T-helper 1 cell treated with Interleukin-12 subunit alpha and Interleukin-12 subunit beta and Interleukin-4 antibody, amounts not matched to agents 30 ng/mL and 1 ng/mL, for 36 hours (primary cell): ENCODE measurements at regions not wholly inside any gene's neighbourhood (a gene's known extent, or its start where the extent isn't known, plus 50 kb on each side); places are given as distances from the start of the nearest gene placed in this dataset.

ENCODE experiments used
- intact Hi-C: fragments of 100-400 bp; cut with micrococcal nuclease; formaldehyde crosslinking; loops from one replicate; pipeline ENCODE4 v1.15.1; 2024

DNA sequence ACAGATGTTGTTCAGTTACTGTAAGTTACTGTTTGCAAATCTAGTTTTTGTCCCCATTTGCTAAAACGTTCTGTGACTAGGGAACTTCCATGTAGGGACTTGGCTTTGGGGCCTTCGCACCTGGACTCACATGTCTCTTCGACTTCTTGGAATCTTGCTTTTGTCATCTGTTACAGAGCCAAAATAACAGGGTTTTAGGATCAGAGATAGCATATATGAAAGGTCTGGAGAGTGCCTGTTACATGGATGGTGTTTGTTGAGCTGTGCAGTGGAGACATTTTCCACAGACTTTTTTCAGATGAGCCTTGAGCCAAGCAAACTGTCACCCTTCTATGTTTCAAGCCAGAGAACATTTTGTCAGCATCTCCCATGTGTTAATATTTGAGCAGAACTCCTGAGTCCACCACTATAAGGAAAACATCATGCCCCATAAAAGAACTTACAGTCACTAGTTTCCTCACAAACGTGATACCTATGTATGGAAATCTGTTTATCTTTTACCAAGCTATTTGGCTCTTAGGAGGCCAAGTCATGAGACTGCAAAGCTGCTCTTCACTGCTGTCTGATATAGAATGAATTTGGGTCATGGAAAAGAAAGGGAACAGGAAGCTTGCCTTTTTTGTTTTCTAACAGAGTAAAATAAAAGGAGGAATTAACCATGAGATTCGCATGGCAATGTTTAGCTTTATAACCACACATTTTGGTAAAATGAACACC, 818.6 kb upstream of the IGFBP3 start:
- intact Hi-C loops, result no loop called here

DNA sequence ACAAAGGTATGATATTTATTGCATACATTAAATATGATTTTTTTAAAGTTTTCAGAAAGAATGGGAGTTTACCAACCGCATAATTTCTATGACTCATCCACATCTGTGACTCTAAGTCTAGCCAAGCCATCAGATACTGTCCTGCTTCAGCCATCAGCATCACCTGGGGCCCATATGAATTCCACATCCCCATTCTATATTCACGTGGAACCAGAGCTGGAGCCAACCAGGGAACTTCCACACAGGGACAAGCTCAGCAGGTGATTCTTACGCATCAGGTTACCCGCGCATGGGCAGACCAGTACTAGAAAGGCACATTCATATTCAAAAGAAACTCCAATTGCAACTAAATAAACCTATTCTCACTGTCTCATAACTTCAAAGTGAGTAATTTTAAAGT, 817.7 kb upstream of the IGFBP3 start:
- intact Hi-C loops, result no loop called here

DNA sequence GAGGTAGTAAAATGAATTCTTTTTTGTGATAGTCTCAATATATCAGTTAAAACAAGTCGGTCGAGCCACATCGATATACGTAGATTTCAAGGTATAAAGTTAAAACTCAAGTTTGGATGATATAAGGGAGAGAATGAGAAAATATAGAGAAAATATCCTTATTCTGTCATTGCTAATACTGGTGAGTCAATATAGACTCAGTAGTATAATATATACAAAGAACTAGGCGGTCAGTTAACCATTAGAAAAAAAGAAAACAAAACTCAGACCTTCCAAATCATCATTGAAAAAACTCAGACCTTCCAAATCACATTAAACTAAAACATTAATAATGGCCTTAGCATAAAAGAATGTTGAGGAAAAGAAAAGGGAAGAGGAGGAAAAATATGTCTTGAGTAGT, 817.1 kb upstream of the IGFBP3 start:
- intact Hi-C loops, result no loop called here

DNA sequence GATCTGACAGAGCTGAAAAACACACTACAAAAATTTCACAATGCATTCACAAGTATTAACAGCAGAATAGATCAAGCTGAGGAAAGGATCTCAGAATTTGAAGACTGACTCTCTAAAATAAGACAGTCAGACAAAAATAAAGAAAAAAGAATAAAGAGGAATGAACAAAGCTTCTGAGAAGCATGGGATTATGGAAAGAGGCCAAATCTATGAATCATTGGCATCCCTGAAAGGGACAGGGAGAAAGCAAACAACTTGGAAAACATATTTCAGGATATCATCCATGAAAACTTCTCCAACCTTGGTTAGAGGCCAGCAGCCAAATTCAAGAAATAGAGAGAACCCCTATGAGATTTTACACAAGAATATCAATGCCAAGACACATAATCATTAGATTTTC, 804.8 kb upstream of the IGFBP3 start:
- intact Hi-C loops, result no loop called here

DNA sequence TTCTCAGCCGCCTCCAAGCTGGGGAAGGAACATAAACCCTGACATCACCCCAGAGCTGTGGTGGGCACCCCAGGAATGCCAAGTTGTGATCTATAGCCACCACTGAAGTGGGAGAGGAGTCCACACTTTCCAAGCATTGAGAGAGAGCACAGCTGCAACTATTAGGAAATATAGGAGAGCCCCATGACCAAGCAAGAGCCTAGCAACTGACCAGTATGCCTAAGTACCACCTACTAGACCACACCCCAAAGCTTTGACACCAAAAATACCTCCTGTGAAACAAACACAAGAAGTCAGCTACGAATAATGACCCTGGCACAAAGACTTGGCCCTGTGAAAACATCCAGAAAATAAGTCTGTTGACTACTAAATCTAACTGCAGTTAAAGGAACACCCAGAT, 804.1 kb upstream of the IGFBP3 start:
- intact Hi-C loops, result no loop called here

DNA sequence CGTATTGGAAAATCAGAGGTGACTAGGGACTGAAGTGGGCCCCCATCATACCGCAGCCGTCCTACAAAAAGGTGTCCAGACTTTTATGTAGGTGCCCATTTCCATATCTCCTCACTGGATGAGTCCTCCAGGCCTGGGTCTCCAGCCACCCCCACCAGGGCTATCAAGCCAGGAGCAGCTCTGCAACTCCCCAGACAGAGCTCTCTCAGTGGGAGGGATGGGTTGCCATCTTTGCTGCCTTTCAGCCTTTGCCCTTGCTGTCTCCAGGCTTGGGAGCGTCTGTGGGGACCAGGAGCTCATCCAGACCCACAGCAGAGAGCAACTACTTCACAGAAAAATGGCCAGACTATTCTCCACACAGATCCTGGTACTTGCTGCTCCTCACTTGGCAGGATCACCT, 802.7 kb upstream of the IGFBP3 start:
- intact Hi-C loops, result no loop called here

DNA sequence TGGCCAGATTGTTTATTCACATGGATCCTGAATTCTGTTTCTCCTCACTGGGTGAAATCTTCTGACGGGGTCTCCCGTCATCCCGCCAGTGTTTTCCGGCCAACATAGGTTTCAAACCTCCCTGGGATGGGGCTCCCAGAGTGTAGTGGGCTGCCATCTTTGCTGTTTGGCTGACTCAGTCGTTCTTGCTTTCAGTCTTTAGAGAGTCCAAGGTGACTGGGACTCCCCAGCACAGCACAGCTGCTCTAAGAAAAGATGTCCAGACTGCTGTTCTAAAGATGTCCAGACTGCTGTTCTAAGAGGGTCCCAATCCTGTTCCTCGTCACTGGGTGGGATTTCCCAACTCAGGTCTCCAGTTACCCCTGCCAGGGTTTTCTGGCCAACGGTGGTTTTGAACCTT, 801.9 kb upstream of the IGFBP3 start:
- intact Hi-C loops, result no loop called here

DNA sequence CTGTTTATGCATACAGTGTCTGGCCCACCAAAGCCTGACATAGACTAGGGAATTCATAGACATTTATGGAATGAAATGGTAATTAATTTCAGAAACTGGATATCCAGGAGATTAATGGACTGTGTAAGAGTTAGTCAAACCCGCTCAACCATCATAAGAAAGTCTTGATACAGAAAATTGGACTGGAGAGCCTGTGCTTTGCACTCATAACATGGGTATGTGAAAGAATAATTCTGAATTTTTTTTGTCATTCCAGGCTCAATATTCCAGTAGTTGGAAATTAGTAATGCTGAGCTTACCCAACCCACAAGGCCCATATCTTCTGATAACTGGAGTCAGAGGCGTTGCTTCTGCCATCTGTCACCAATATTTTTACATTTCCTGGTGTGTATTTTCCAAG, 799.7 kb upstream of the IGFBP3 start:
- intact Hi-C loops, result no loop called here

DNA sequence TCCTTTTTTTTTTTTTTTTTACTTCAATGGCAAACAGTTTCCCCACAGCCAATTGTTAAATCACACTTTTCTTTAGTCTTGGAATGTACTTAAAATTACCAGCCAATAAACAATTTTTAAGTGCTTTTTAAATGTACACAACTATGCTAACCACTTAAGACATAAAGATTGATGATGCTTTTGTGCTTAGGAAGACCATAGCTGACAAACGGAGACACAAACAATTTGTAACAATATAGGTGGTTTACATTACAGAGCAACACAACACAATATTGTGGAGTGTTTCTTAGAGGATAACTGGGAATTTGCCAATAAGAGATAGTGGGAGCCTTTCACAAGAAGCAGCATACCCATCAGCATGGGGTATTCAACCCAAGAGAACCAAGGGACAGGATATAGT, 798.5 kb upstream of the IGFBP3 start:
- intact Hi-C loops, result no loop called here

DNA sequence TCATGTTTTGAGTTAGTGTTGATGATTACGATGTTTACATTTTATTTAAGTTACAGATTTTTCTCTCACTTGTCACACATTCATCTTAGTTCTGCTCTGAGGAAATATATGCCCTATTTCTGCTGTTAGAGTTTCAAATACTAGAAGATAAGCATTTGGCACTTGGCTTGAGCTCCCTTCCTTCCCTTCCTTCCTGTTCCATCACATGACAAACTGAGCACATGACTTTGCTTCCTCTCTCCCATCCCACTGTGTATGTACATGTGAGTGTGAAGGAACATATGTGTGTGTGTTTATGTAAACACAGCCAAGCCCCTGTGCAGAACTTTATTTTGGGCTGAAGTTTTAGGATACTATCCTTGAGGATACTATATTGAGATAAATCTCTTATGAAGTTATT, 795.9 kb upstream of the IGFBP3 start:
- intact Hi-C loops, result no loop called here

DNA sequence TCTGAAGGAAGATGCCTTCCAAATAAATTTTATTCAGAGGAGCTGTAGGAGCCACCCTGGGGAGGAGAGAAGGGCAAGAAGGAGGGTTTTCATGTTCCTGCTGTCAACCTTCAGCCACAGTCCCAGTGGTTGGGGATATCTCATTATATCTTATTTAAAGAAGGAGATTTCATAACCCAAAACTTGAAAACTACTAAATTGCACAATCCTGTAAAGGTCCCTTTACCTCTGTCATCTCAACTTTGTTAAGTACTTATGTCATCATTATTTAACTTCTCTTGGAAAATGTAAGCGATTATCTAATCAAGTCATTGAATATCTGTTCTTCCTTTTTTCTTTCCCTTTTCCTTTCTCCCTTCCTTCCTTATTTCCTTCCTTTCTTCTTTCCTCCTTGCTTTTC, 794.5 kb upstream of the IGFBP3 start:
- intact Hi-C loops, result no loop called here

DNA sequence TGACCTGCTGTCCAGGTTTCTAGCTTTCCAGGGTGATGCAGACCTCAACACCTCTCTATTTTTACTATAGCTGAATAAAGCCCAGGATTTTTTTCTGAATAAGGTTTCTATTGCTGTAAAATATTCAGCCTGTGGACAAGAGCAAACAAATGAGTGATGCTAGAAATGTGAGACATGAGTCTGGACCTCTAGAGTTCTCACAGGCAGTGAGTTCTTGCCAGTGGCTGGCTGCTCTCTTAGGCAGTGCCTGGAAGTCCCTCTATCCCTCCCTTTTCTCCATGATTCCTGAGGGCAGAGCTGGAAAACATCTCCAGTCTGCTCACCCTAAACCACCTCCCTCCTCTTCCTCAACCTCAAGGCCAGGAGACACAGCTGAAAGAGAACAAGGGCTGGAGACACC, 793.8 kb upstream of the IGFBP3 start:
- intact Hi-C loops, result no loop called here

DNA sequence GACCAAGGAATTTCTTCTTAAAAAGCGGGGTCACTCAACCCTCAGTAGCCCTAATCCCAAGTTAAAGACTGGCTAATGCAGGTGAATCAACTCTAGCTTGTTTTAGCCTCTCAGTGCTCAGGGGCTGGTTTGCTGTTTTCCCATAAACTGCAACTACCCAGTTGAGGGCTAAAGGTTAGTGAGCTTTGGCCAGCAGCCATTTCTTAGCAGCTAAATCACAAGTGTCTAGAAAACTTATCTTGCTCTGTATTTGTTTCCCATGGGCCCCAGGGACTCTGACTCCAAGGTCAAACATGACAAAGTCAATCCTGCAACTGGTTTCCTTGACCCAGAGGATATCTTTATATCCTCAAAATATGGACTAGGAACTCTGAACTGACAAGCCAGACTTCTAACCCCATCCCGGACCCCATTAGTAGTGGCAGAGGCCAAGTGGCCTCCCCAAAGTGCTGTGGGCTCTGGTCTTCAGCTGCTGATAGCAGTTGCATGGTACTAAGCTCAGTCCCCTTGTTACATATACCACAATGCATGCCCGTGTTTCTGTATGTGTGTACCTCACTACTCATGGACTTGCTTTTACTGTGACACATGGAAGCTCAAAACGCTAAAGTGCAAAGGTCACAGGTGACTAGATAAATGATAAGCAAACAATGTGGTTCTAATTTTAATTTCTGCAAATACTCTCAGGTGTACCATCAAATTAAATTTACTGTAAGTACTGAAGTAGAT, 793.0 kb upstream of the IGFBP3 start:
- intact Hi-C loops, result no loop called here

DNA sequence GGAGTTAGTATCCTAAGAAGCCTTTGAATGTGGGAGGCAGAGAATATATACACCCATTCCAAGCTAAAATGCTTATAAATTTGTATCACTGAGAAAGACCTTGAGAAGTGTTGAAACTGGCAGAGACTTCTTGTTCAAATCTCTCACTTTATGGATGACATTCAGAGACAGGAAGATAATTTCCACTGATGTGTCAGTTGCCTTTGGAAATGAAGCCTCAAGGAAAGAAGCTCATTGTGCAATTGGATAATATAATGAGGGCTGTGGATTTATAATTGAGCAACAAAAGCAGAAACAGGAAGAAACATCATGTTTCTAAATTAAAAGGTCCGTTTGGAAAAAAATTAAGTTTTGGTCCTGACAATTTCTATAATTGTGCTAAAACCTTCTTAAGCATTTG, 789.9 kb upstream of the IGFBP3 start:
- intact Hi-C loops, result no loop called here

DNA sequence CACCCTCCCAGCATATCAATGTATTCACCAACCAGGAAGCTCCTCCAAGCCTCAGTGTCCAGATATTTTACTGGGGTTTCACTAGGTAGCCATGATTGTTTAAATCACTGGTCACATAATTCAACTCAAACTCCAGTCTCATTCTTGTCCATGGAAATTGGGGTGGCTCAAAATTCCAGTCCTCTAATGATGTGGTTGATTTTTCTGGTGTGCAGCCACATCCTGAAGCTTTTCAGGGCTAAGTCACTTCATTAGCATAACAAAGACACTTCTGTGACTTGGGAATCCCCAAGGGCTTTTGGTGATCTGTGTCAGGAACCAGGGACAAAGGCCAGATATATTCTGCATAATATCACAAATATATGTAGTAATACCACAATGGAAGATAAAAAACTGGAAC, 786.9 kb upstream of the IGFBP3 start:
- intact Hi-C loops, result no loop called here

DNA sequence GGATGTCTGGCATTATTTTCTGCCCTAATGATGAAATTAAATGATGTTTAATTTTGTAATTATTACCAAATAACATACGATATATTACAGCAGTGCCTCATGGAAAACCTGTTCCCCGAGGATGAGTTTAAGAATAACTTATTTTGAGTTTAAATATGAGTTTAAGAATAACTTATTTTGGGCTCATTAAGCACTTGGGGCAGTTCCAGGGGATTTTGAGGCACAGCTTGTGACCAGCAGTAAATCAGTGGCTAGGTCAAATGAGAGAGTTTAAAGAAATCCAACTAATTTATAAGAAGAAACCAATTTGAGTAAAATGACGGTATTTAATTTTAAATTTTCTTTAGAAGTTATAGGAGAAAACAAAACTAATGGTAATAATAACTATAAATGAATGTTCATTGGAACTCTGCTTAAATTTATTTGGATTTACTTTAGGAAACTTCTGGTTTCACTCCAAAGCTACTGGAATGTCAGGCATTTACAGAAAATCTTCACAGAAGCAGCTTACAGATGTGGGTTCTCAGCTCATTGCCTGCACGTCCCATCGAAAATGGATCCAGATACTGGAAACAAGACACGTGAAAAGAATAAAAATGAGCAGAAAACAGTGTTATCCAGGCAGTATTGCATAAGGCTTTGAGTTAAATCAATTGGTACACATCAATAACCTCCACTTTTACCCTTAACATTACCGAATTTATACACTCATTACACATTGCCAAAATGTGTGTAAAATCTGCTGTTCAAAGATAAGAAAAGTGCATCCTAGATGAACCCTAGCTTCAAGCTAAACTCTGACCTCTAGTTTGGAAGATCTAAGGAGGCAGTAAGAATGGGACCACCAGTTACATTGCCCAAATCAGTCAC, 784.5 kb upstream of the IGFBP3 start:
- intact Hi-C loops, result no loop called here

DNA sequence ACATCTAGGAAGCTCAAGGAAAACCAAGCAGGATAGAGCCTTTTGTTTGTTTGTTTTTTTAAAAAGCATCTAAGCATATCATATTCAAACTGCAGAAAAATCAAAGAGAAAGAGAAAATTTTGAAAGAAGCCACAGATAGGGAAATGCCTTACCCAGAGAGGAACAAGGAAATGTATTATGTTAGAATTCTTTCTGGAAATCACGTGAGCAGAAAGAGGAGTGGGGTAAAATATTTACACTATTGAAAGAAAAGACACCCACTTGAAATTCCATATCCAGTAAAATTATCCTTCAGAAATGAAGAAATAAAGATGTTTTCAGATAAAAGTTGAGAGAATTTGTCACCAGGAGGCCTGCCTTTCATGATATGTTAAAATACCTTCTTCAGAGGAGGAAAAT, 775.7 kb upstream of the IGFBP3 start:
- intact Hi-C loops, result no loop called here

DNA sequence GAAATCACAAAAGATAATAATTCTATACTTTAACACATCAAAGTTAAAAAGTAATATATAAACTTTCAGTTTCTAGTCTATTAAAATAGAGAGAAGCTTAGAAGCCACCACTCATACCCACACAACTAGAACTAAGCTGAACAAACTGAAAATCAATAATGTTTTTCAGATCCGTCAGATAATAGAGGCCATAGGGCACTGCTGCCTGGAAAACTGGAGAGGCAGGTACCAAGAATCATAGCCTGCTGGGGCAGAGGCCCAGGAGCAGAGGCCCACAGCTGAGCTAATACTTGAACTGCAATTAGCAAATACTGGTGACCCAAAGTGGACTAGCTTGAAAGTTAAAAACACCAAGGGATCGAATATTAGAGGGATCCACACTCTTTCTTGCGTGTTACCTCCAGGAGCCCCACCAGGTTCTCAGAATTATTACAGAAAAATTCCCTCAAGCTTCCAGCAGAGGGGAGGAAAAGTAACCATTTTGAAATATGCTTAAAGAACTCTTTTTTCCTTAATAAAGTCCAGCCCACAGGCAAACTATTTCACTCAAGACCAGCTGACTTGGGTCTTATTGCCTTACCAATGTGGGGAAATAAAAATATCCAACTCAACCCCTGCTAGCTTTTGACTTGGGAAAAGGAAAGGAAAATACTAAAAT, 774.1 kb upstream of the IGFBP3 start:
- intact Hi-C loops, result no loop called here

DNA sequence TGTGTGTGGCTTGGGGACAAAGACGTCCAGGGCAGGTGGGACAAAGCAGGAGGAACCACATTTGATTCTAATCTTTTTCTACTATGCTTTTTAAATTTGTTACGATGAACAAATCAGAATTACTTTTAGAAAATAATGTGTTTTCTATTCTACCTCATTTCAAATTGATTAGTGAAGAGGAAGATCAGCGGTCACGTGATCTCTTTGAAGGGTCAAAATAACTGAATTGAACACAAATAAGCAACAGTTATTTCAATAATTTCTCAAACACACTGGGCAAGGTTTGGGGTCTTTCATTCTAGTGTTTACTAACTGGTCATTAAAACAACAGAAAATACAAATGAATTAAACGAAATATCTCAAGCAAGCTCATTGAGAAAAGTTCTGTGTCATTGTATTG, 773.0 kb upstream of the IGFBP3 start:
- intact Hi-C loops, result no loop called here

DNA sequence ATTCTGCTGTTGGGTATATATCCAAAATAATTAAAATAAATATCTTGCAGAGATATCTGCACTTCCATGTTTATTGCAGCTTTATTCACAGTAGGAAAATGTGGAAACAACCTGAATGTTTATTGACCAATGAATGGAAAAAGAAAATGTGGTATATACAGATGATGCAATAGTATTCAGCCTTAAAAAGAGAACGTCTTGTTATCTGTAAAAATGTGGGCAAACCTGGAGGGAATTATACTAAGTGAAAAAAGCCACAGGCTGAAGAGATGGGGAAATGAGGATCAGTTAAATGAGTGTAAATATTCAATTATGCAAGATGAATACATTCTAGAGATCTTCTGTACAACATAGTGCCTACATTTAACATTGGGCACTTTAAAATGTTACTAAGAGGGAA, 766.1 kb upstream of the IGFBP3 start:
- intact Hi-C loops, result no loop called here

DNA sequence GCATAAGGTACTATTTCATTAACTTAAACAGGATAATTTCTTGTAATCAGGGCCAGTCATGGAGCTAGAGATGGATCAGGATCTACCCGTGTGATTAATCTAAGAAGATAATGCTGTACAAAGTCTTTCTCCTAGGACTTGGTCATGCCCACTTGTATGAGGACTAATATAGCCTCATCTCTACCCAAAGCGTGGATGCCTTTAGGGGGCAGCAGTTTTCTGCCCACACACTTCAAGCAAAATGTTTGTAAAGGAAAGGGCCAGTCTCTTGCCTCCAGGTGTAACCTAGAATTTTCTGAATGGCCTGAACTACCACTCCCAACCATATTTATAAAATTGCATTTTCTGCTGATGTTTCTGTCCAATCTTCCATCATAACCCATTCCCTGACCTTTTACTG, 764.0 kb upstream of the IGFBP3 start:
- intact Hi-C loops, result no loop called here
